Ascending aorta (tissue), 2 donors: ENCODE measurements at regions not wholly inside any gene's neighbourhood (a gene's known extent, or its start where the extent isn't known, plus 50 kb on each side); places are given as distances from the start of the nearest gene placed in this dataset.

Source experiments
- DNase-seq, 2 donors: peaks; one replicate each; pipeline ENCODE4 v3.0.0-alpha.2; 2019; ENCODE audit warnings: low spot score in 2 of 2
- H3K27ac ChIP-seq, 2 donors: fragments of 200-600 bp; sonication (generic); one replicate each; pipeline ENCODE4 v1.5.1; 2016 to 2017; ENCODE audit warnings: mild to moderate bottlenecking in 1 of 2
- H3K27me3 ChIP-seq: fragments of 200-600 bp; sonication (generic); one replicate; pipeline ENCODE4 v1.5.1; 2017
- H3K36me3 ChIP-seq, 2 donors: fragments of 200-600 bp; sonication (generic); one replicate each; pipeline ENCODE4 v1.5.1; 2016
- H3K4me1 ChIP-seq, 2 donors: fragments of 200-600 bp; sonication (generic); one replicate each; pipeline ENCODE4 v1.5.1; 2016 to 2017; ENCODE audit warnings: mild to moderate bottlenecking in 1 of 2
- H3K4me3 ChIP-seq, 2 donors: fragments of 200-600 bp; sonication (generic); one replicate each; pipeline ENCODE4 v1.5.1; 2016 to 2017; ENCODE audit warnings: mild to moderate bottlenecking in 1 of 2
- H3K9me3 ChIP-seq, 2 donors: fragments of 200-600 bp; sonication (generic); one replicate each; pipeline ENCODE4 v1.5.1; 2016
- CTCF ChIP-seq, 3 experiments: fragments of 200-600 bp in 2 of 3; fragments of 450-650 bp in 1 of 3; sonication (generic) in 2 of 3; IDR thresholded peaks; one replicate each; pipeline ENCODE4 v1.5.1; 2016 to 2019; ENCODE audit warnings: antibody characterized with exemption in 3 of 3, mild to moderate bottlenecking in 1 of 3, moderate library complexity in 1 of 3
- intact Hi-C: fragments of 100-400 bp; cut with DNase I; formaldehyde crosslinking; loops from one replicate; pipeline ENCODE4 v1.15.1; 2023

GRCh38 chr1:187396929-187397796, 568.4 kb downstream of the PLA2G4A start:
- no peak for DNase-seq
- no peak for TF ChIP-seq CTCF (IDR thresholded peaks at IDR 0.05)
- Histone ChIP-seq H3K36me3 (no peaks in the 10 kb centered on the region), H3K4me1 (no peaks in the 10 kb centered on the region), H3K4me3 (no peak overlapping the region), H3K9me3 (no peaks in the 10 kb centered on the region), H3K27me3 (no peaks in the 10 kb centered on the region), H3K27ac (no peak overlapping the region)
- intact Hi-C loops, result no loop called here

GRCh38 chr1:187408212-187409004, 579.7 kb downstream of the PLA2G4A start:
- Histone ChIP-seq H3K9me3 (no peaks in the 10 kb centered on the region), H3K27me3 (no peaks in the 10 kb centered on the region), H3K4me3 (no peak overlapping the region), H3K36me3 (no peaks in the 10 kb centered on the region), H3K27ac (no peak overlapping the region), H3K4me1 (no peaks in the 10 kb centered on the region)
- DNase-seq, result no peak
- TF ChIP-seq CTCF (IDR thresholded peaks at IDR 0.05), result no peak
- intact Hi-C loops, result no loop called here

- H3K27ac ChIP-seq, result no peak overlapping the region
- no peaks in the 10 kb centered on the region for H3K36me3 ChIP-seq
- TF ChIP-seq CTCF (IDR thresholded peaks at IDR 0.05), result no peak
- no peak overlapping the region for H3K4me3 ChIP-seq
- H3K27me3 ChIP-seq, result no peaks in the 10 kb centered on the region
- intact Hi-C loops, result no loop called here
- DNase-seq, result no peak
- no peaks in the 10 kb centered on the region for H3K9me3 ChIP-seq
- no peaks in the 10 kb centered on the region for H3K4me1 ChIP-seq
Measured at GRCh38 chr1:187409341-187409740, 580.6 kb downstream of the PLA2G4A start.

GRCh38 chr1:187411118-187411517, 582.4 kb downstream of the PLA2G4A start:
- no peaks in the 10 kb centered on the region for H3K36me3 ChIP-seq

More at GRCh38 chr1:187411118-187411517, 582.4 kb downstream of the PLA2G4A start:
- no peaks in the 10 kb centered on the region for H3K4me1 ChIP-seq
- H3K4me3 ChIP-seq, result no peak overlapping the region
- H3K9me3 ChIP-seq, result no peaks in the 10 kb centered on the region
- intact Hi-C loops, result no loop called here
- H3K27me3 ChIP-seq, result no peaks in the 10 kb centered on the region
- no peak overlapping the region for H3K27ac ChIP-seq
- no peak for TF ChIP-seq CTCF (IDR thresholded peaks at IDR 0.05)
- no peak for DNase-seq
